Astrocyte (in vitro differentiated cells and primary cell): ENCODE measurements at regions not wholly inside any gene's neighbourhood (a gene's known extent, or its start where the extent isn't known, plus 50 kb on each side); places are given as distances from the start of the nearest gene placed in this dataset.

Source experiments
- DNase-seq: peaks from one replicate; pipeline ENCODE4 v3.0.0-alpha.2; 2010; ENCODE audit warnings: low read depth
- FAIRE-seq: peaks from 2 replicates; lab custom pipeline; 2011; peaks lifted over from hg19 to GRCh38; lab: Jason Lieb, UNC
- H2AFZ ChIP-seq: 2 replicates; pipeline ENCODE4 v1.6.0; 2012; ENCODE audit warnings: low read depth, low read length, inconsistent platforms
- H3K27ac ChIP-seq: 2 replicates; pipeline ENCODE4 v1.5.1; 2011; ENCODE audit warnings: low read depth, low read length, inconsistent platforms
- H3K27me3 ChIP-seq: 2 replicates; pipeline ENCODE4 v1.6.0; 2011; ENCODE audit warnings: low read length, inconsistent platforms; ENCODE audit not compliant: insufficient read depth
- H3K36me3 ChIP-seq: 2 replicates; pipeline ENCODE4 v1.5.1; 2011; ENCODE audit warnings: low read length, inconsistent platforms; ENCODE audit not compliant: insufficient read depth
- H3K4me1 ChIP-seq: 2 replicates; pipeline ENCODE4 v1.5.1; 2011; ENCODE audit warnings: low read length, inconsistent platforms; ENCODE audit not compliant: insufficient read depth
- H3K4me2 ChIP-seq: 2 replicates; pipeline ENCODE4 v1.6.0; 2012; ENCODE audit warnings: low read length, inconsistent platforms
- H3K4me3 ChIP-seq: 2 replicates; pipeline ENCODE4 v1.5.1; 2011; ENCODE audit warnings: low read depth, mild to moderate bottlenecking, low read length, inconsistent platforms; ENCODE audit not compliant: insufficient read depth
- H3K79me2 ChIP-seq: 2 replicates; pipeline ENCODE4 v1.6.0; 2012; ENCODE audit warnings: mild to moderate bottlenecking, low read length, inconsistent platforms; ENCODE audit not compliant: insufficient read depth
- H3K9ac ChIP-seq: 2 replicates; pipeline ENCODE4 v1.6.0; 2012; ENCODE audit warnings: mild to moderate bottlenecking, low read length, inconsistent platforms
- H3K9me3 ChIP-seq: 2 replicates; pipeline ENCODE4 v1.5.1; 2012; ENCODE audit warnings: low read depth, mild to moderate bottlenecking, low read length, inconsistent platforms; ENCODE audit not compliant: insufficient read depth
- H4K20me1 ChIP-seq: 2 replicates; pipeline ENCODE4 v1.6.0; 2012; ENCODE audit warnings: low read length, inconsistent platforms; ENCODE audit not compliant: insufficient read depth
- H3K27ac Mint-ChIP-seq: one replicate; pipeline ENCODE4 v1.8.0; 2021; ENCODE audit warnings: mild to moderate bottlenecking, mixed read lengths; ENCODE audit not compliant: unreplicated experiment
- H3K27me3 Mint-ChIP-seq: one replicate; pipeline ENCODE4 v1.8.0; 2021; ENCODE audit warnings: low read depth, mixed read lengths; ENCODE audit not compliant: unreplicated experiment
- H3K36me3 Mint-ChIP-seq: one replicate; pipeline ENCODE4 v1.8.0; 2021; ENCODE audit warnings: low read depth, mixed read lengths; ENCODE audit not compliant: unreplicated experiment
- H3K4me1 Mint-ChIP-seq: one replicate; pipeline ENCODE4 v1.8.0; 2021; ENCODE audit warnings: low read depth, mixed read lengths; ENCODE audit not compliant: unreplicated experiment
- H3K4me3 Mint-ChIP-seq: one replicate; pipeline ENCODE4 v1.8.0; 2021; ENCODE audit warnings: mild to moderate bottlenecking, moderate library complexity, mixed read lengths; ENCODE audit not compliant: unreplicated experiment
- H3K9me3 Mint-ChIP-seq: one replicate; pipeline ENCODE4 v1.8.0; 2021; ENCODE audit warnings: mild to moderate bottlenecking, mixed read lengths; ENCODE audit not compliant: unreplicated experiment
- EZH2 ChIP-seq: IDR thresholded peaks from 2 replicates; pipeline ENCODE4 v1.6.1; 2012; ENCODE audit warnings: mild to moderate bottlenecking, low read length, inconsistent platforms; ENCODE audit not compliant: insufficient read depth
- TF ChIP-seq, protein P1 (sequence below): IDR thresholded peaks from 2 replicates; pipeline ENCODE4 v1.5.1; 2011; ENCODE audit warnings: low read depth, mild to moderate bottlenecking, inconsistent platforms, low read length, moderate library complexity; ENCODE audit not compliant: insufficient read depth

DNA sequence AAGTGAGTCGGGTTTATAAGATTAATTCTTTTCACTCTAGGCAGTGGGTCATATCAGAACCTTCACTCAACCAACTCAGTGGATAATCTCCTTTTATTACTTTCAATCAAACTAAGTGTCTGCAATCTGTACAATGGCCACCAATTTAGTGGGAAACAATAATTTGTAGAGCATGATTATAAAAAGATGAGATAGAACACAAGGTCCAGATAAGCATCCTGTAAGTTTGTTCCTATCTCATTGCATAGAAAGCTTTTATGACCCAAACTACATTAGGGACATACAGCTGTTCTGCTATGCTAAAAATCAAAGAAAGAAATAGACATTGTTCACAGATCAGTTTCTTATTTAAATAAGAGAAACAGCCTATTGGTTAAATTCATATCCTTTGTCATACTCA, 341.4 kb upstream of the PSMD7 start:
- no peaks in the 10 kb centered on the region for H3K27me3 ChIP-seq
- peaks cover 1% of the 10 kb centered on the region for H3K36me3 Mint-ChIP-seq
- no peak overlapping the region for H3K4me3 Mint-ChIP-seq
- no peak overlapping the region for H3K4me2 ChIP-seq
- H3K9me3 Mint-ChIP-seq, result no peaks in the 10 kb centered on the region
- H3K9me3 ChIP-seq, result no peaks in the 10 kb centered on the region
- no peak overlapping the region for H3K27ac Mint-ChIP-seq
- H3K79me2 ChIP-seq, result no peaks in the 10 kb centered on the region
- no peak for TF ChIP-seq EZH2
- TF ChIP-seq, protein P1, sequence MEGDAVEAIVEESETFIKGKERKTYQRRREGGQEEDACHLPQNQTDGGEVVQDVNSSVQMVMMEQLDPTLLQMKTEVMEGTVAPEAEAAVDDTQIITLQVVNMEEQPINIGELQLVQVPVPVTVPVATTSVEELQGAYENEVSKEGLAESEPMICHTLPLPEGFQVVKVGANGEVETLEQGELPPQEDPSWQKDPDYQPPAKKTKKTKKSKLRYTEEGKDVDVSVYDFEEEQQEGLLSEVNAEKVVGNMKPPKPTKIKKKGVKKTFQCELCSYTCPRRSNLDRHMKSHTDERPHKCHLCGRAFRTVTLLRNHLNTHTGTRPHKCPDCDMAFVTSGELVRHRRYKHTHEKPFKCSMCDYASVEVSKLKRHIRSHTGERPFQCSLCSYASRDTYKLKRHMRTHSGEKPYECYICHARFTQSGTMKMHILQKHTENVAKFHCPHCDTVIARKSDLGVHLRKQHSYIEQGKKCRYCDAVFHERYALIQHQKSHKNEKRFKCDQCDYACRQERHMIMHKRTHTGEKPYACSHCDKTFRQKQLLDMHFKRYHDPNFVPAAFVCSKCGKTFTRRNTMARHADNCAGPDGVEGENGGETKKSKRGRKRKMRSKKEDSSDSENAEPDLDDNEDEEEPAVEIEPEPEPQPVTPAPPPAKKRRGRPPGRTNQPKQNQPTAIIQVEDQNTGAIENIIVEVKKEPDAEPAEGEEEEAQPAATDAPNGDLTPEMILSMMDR, result no peak
- no peaks in the 10 kb centered on the region for H3K4me1 ChIP-seq
- DNase-seq (no peak), FAIRE-seq (no peak)
- no peak overlapping the region for H3K4me3 ChIP-seq
- H3K27me3 Mint-ChIP-seq, result no peaks in the 10 kb centered on the region
- H3K9ac ChIP-seq, result no peak overlapping the region
- no peaks in the 10 kb centered on the region for H4K20me1 ChIP-seq
- peaks cover 24% of the 10 kb centered on the region for H3K4me1 Mint-ChIP-seq
- no peak overlapping the region for H2AFZ ChIP-seq
- H3K27ac ChIP-seq, result no peak overlapping the region
- H3K36me3 ChIP-seq, result no peaks in the 10 kb centered on the region

DNA sequence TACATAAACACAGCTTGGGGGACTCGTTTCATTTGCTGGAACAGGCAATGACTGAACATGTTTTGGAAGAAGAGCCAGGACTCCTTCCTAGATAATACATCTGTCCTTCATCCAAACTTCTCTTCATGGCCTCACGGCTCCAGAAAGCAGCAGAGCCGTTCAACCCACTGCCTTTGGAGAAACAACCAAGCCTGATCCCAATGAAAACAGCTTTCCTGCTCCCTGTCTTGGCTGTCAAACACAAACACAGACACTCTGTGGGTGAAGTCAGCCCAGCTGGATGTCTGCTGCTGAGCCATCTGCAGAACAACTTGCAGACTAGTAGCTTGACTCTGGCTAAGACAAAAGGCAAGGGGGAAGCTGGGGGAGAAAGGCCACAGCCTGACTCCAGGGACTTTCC, 345.1 kb upstream of the PSMD7 start:
- Histone ChIP-seq H3K9ac (no peak overlapping the region), H3K79me2 (no peaks in the 10 kb centered on the region), H3K27ac (no peak overlapping the region), H4K20me1 (no peaks in the 10 kb centered on the region), H2AFZ (no peak overlapping the region), H3K36me3 (no peaks in the 10 kb centered on the region), H3K9me3 (no peaks in the 10 kb centered on the region), H3K4me1 (no peaks in the 10 kb centered on the region), H3K4me3 (no peak overlapping the region), H3K27me3 (no peaks in the 10 kb centered on the region), H3K4me2 (no peak overlapping the region)
- no peak for FAIRE-seq
- Mint-ChIP-seq H3K27me3 (no peaks in the 10 kb centered on the region), H3K4me1 (peaks cover 20% of the 10 kb centered on the region), H3K9me3 (no peaks in the 10 kb centered on the region), H3K4me3 (no peak overlapping the region), H3K27ac (peak overlapping the region; percentile 77), H3K36me3 (peaks cover 1% of the 10 kb centered on the region)
- TF ChIP-seq, protein P1, result no peak
- TF ChIP-seq EZH2, result no peak
- DNase-seq, result no peak

DNA sequence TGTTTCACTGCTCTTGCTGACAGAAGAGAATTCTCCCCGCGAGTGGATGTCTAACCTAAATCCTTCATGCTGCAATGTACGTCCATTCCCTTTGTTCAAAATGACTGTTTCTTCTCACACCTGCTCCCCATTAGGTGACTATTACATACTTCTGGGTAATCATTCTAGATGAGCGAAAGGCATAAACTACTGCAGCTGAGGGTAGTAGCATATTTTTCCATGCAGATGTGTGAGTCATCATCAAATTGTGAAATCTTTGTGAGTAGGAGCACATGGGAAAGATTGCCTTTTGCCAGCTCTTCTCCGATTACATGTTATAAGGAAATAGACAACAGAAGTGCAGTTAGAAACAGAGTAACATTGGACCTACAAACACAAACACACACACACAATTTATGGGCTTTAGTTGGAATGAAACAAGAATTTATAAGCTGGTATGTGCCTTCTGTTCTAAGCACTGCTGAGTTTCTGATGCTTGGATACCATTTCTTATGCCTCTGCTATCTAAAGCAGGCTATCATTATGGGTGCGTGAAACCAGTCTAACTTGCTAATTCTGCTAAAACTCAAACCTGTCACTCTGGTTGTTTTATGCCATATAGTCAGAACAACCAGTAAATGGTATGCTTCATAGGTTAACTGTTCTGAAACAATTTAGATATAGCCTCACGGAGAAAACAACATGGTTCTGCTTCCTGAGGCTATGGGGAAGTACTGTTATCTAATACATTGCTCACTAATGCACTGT, 346.9 kb upstream of the PSMD7 start:
- TF ChIP-seq, protein P1, result no peak
- no peak for TF ChIP-seq EZH2
- no peaks in the 10 kb centered on the region for H3K36me3 ChIP-seq
- no peak overlapping the region for H3K27ac ChIP-seq
- Mint-ChIP-seq H3K9me3 (no peaks in the 10 kb centered on the region), H3K4me1 (peaks cover 16% of the 10 kb centered on the region), H3K27me3 (no peaks in the 10 kb centered on the region), H3K36me3 (peaks cover 1% of the 10 kb centered on the region), H3K4me3 (no peak overlapping the region), H3K27ac (peak overlapping the region; percentile 0)
- no peaks in the 10 kb centered on the region for H3K79me2 ChIP-seq
- H3K4me1 ChIP-seq, result no peaks in the 10 kb centered on the region
- FAIRE-seq (peak; percentile 20), DNase-seq (peak; percentile 24)
- no peak overlapping the region for H3K4me2 ChIP-seq
- no peaks in the 10 kb centered on the region for H4K20me1 ChIP-seq
- H3K9me3 ChIP-seq, result no peaks in the 10 kb centered on the region
- H3K9ac ChIP-seq, result no peak overlapping the region
- H3K27me3 ChIP-seq, result no peaks in the 10 kb centered on the region
- no peak overlapping the region for H2AFZ ChIP-seq
- no peak overlapping the region for H3K4me3 ChIP-seq
